ENCODE measurements at regions not wholly inside any gene's neighbourhood (a gene's known extent, or its start where the extent isn't known, plus 50 kb on each side); places are given as distances from the start of the nearest gene placed in this dataset.

DNA sequence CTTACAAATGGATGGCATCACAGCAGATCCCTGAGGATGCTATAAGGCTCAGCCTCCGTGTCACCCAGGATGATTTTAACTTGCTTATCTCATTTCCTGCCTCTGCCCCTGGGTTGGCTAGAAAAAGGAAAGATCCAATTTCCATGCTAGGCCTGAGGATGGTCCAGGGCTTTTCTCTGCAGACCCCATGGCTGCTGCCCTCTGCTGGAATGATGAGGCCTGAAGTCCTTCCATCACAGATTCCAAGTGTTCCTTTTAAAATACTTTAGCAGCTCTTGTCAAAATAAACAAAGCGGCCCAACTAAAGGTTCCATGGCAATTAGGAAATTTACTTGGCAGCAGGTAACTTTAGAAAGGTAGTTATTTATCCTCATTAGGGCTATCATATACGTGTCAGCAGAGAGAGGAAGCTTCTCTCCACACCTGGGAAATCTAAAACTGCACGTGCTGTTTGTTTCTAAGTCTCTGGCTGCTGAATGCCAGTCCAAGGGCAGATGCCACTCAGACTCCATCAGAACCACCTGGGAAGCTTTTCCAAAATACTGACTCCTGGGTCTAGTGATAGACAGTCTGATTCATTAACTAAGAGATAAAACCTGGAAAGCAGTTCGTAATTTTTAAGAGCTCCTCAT lies 401.9 kb upstream of the IL12A start:
- H3K4me3 ChIP-seq (ENCODE audit: low read depth, low read length): no peak overlapping the region
- H3K27me3 ChIP-seq (ENCODE audit: control insufficient read depth, insufficient read depth, low read length): no peaks in the 10 kb centered on the region
- H3K4me1 ChIP-seq (ENCODE audit: control insufficient read depth, insufficient read depth, low read length): no peaks in the 10 kb centered on the region
- no peak overlapping the region for H3K9ac ChIP-seq (ENCODE audit: low read depth, low read length)
- no peaks in the 10 kb centered on the region for H3K9me3 ChIP-seq (ENCODE audit: control insufficient read depth, insufficient read depth, low read length)
- H3K36me3 ChIP-seq (ENCODE audit: control insufficient read depth, insufficient read depth, low read length): no peaks in the 10 kb centered on the region

DNA sequence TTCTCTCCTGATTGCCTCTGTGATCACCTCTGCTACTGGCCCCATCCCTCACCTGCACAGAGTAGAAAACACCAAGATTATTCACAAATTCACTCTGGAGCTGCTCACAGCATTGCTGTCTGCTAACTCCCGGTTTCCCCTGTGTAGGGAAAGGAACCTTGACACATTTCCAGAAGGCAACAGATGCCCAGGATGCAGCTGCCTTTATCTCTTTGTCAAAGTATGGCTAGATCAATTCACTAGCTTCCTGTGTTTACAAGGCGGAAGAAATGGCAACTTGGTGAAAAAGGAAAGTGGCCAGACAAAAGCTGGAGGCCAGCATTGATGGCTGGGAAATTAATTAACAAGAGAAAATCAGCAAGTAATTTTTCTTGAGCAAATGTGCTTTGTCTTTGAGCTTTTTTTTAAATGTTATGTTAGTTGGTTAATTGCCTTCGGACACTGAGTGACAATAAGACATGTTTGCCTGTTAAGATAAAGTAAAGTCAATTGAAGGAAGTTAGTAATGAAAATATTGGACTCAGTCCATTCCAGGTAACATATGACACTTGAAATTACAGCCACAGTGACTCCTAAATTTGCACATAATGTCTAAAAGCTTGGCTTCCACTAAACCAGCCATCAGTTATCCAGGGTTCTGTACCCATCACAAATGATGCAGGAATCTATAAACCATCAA lies 394.6 kb upstream of the IL12A start:
- Histone ChIP-seq H3K36me3 (ENCODE audit: control insufficient read depth, insufficient read depth, low read length) (no peaks in the 10 kb centered on the region), H3K9me3 (ENCODE audit: control insufficient read depth, insufficient read depth, low read length) (no peaks in the 10 kb centered on the region), H3K9ac (ENCODE audit: low read depth, low read length) (no peak overlapping the region), H3K27me3 (ENCODE audit: control insufficient read depth, insufficient read depth, low read length) (no peaks in the 10 kb centered on the region), H3K4me1 (ENCODE audit: control insufficient read depth, insufficient read depth, low read length) (no peaks in the 10 kb centered on the region), H3K4me3 (ENCODE audit: low read depth, low read length) (no peak overlapping the region)

DNA sequence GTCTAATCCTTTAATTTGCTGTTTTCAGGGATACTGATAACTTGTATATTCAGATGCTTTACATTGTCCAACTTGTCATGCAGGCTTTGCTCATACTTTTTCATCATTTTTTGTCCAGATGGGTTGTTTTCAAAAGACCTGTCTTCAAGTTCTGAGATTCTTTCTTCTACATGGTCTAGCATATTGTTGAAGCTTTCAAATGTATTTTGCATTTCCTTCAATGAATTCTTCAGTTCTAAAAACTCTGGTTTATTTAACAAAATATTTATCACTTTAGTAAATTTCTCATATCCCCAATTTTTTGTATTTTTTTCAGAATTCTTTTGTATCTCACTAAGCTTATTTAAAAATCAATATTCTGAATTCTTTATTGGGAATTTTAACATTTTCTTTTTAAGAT lies 388.3 kb upstream of the IL12A start:
- H3K9me3 ChIP-seq (ENCODE audit: control insufficient read depth, insufficient read depth, low read length): no peaks in the 10 kb centered on the region
- H3K36me3 ChIP-seq (ENCODE audit: control insufficient read depth, insufficient read depth, low read length): no peaks in the 10 kb centered on the region
- no peaks in the 10 kb centered on the region for H3K27me3 ChIP-seq (ENCODE audit: control insufficient read depth, insufficient read depth, low read length)
- no peaks in the 10 kb centered on the region for H3K4me1 ChIP-seq (ENCODE audit: control insufficient read depth, insufficient read depth, low read length)
- no peak overlapping the region for H3K4me3 ChIP-seq (ENCODE audit: low read depth, low read length)
- no peak overlapping the region for H3K9ac ChIP-seq (ENCODE audit: low read depth, low read length)

DNA sequence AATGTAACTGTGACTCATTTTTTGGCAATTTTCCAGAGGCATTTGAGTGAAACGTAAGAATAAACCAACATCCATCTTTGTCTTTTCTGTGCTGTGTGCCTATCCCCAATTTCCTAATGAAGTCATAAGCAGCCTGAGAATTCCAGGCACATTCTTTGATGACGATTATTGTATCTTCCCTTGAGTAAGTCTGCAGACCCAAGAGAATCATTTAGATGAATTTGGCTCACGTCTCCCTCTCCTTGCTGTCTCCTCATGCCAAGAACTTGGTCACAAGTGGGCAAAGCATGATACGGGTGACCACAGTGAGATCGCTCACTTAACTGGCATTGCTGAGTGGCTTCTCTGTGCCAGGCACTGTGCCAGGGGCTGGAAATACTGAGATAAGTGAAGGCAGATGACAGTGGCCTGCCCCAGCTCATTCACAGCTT lies 384.5 kb upstream of the IL12A start:
- H3K4me3 ChIP-seq (ENCODE audit: low read depth, low read length): no peak overlapping the region
- H3K9me3 ChIP-seq (ENCODE audit: control insufficient read depth, insufficient read depth, low read length): no peaks in the 10 kb centered on the region
- no peak overlapping the region for H3K9ac ChIP-seq (ENCODE audit: low read depth, low read length)
- H3K4me1 ChIP-seq (ENCODE audit: control insufficient read depth, insufficient read depth, low read length): no peaks in the 10 kb centered on the region
- H3K36me3 ChIP-seq (ENCODE audit: control insufficient read depth, insufficient read depth, low read length): no peaks in the 10 kb centered on the region
- H3K27me3 ChIP-seq (ENCODE audit: control insufficient read depth, insufficient read depth, low read length): no peaks in the 10 kb centered on the region

DNA sequence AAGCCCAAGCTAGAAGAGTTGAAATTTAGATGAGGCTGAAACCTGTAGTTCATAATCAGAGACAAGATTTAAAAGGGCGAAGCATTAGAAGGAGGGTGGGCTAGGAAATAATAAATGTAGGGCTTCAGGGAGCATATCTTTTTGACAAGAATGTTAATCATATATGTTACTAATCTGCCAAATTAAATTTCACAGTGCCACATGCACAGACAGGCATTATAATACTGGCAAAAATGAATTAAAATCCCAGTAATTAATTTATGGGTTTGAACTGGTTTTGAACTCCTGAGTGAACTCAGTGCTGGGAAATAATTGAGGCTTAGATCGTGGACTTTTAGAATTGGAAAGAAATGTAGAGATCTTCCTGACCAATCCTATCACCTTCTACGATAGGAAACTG lies 383.5 kb upstream of the IL12A start:
- H3K27me3 ChIP-seq (ENCODE audit: control insufficient read depth, insufficient read depth, low read length): no peaks in the 10 kb centered on the region
- H3K36me3 ChIP-seq (ENCODE audit: control insufficient read depth, insufficient read depth, low read length): no peaks in the 10 kb centered on the region
- H3K9ac ChIP-seq (ENCODE audit: low read depth, low read length): no peak overlapping the region
- no peaks in the 10 kb centered on the region for H3K4me1 ChIP-seq (ENCODE audit: control insufficient read depth, insufficient read depth, low read length)
- H3K9me3 ChIP-seq (ENCODE audit: control insufficient read depth, insufficient read depth, low read length): no peaks in the 10 kb centered on the region
- no peak overlapping the region for H3K4me3 ChIP-seq (ENCODE audit: low read depth, low read length)

DNA sequence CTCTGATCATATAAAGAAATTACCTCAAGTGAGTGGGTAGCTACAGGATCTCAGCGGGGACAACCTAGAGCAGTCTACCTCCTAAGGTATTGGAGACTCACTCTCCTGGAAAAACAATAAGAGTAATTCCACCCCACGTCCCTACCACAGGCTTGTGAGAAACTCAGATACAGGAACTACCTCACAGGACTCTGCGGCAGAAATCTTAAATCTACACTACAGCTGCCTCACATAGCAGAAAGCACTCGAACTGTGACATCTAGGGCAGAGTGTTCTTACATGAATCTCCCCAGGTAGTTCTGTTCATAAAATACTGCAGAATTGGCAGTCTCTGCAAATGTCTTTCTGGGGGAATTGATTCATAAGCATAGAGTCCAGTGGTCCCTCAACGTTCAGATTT lies 382.9 kb upstream of the IL12A start:
- H3K4me3 ChIP-seq (ENCODE audit: low read depth, low read length): no peak overlapping the region
- no peaks in the 10 kb centered on the region for H3K4me1 ChIP-seq (ENCODE audit: control insufficient read depth, insufficient read depth, low read length)
- H3K27me3 ChIP-seq (ENCODE audit: control insufficient read depth, insufficient read depth, low read length): no peaks in the 10 kb centered on the region
- H3K36me3 ChIP-seq (ENCODE audit: control insufficient read depth, insufficient read depth, low read length): no peaks in the 10 kb centered on the region
- no peaks in the 10 kb centered on the region for H3K9me3 ChIP-seq (ENCODE audit: control insufficient read depth, insufficient read depth, low read length)
- H3K9ac ChIP-seq (ENCODE audit: low read depth, low read length): no peak overlapping the region

DNA sequence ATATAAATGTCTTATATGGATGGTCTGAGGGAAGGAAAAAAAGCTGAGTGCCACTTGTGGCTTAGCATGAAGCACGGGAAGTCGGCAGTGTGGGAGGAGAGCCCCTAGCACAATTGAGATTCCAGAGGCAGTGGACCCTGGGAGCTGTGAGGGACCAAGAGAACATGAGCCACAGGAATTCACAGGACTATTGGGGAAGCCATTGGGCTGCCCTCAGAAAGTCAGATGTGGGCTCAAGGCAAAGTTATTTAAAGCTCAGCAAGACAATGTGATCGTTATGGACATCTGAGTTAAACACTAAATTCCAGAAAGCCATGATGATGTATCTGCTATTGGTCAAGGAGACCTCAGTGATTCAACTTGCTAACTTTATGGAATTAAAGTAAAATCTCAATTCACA lies 380.8 kb upstream of the IL12A start:
- Histone ChIP-seq H3K27me3 (ENCODE audit: control insufficient read depth, insufficient read depth, low read length) (no peaks in the 10 kb centered on the region), H3K36me3 (ENCODE audit: control insufficient read depth, insufficient read depth, low read length) (no peaks in the 10 kb centered on the region), H3K9me3 (ENCODE audit: control insufficient read depth, insufficient read depth, low read length) (no peaks in the 10 kb centered on the region), H3K4me3 (ENCODE audit: low read depth, low read length) (no peak overlapping the region), H3K9ac (ENCODE audit: low read depth, low read length) (no peak overlapping the region), H3K4me1 (ENCODE audit: control insufficient read depth, insufficient read depth, low read length) (no peaks in the 10 kb centered on the region)

DNA sequence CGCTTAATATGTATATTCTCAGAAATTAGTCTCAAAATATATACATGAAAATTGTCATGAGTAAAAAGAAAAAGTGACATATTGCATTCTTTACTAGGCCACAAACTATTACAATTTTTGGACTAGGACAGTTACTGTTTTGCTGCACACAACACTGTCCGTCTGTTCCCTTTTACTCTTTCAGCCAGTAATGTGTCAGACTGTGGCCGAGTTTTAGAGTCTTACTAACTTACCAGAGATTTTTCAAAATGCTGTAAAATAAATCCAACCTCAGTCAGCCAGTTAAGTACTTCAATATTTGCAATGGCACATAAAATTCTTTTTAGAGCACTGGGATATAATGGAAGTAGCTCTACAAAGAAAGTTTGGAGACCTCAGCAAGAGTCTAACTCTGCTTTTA lies 380.3 kb upstream of the IL12A start:
- no peaks in the 10 kb centered on the region for H3K36me3 ChIP-seq (ENCODE audit: control insufficient read depth, insufficient read depth, low read length)

DNA sequence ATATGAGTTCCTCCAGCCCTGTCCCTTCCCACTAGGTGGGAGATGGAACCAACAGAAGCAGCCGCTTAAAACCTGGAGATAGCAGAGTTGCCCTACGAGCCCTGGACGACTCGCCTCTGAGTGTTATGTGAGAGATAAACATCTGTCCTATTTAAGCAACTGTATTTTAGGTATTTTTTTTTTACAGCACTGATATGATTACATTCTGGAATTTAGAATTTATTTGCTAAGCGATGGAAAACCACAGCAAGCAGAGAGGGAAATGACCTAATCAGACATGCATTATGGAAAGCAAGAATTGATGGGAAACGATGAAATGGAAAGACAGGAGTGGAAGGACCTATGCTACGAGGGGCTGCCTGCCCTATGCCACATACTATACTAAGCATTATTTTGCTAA lies 379.0 kb upstream of the IL12A start:
- Histone ChIP-seq H3K4me3 (ENCODE audit: low read depth, low read length) (no peak overlapping the region), H3K4me1 (ENCODE audit: control insufficient read depth, insufficient read depth, low read length) (no peaks in the 10 kb centered on the region), H3K27me3 (ENCODE audit: control insufficient read depth, insufficient read depth, low read length) (no peaks in the 10 kb centered on the region), H3K36me3 (ENCODE audit: control insufficient read depth, insufficient read depth, low read length) (no peaks in the 10 kb centered on the region), H3K9me3 (ENCODE audit: control insufficient read depth, insufficient read depth, low read length) (no peaks in the 10 kb centered on the region), H3K9ac (ENCODE audit: low read depth, low read length) (no peak overlapping the region)

More for the DNA sequence above, 380.3 kb upstream of the IL12A start:
- no peaks in the 10 kb centered on the region for H3K9me3 ChIP-seq (ENCODE audit: control insufficient read depth, insufficient read depth, low read length)
- H3K9ac ChIP-seq (ENCODE audit: low read depth, low read length): no peak overlapping the region
- H3K4me1 ChIP-seq (ENCODE audit: control insufficient read depth, insufficient read depth, low read length): no peaks in the 10 kb centered on the region
- H3K4me3 ChIP-seq (ENCODE audit: low read depth, low read length): no peak overlapping the region
- H3K27me3 ChIP-seq (ENCODE audit: control insufficient read depth, insufficient read depth, low read length): no peaks in the 10 kb centered on the region

DNA sequence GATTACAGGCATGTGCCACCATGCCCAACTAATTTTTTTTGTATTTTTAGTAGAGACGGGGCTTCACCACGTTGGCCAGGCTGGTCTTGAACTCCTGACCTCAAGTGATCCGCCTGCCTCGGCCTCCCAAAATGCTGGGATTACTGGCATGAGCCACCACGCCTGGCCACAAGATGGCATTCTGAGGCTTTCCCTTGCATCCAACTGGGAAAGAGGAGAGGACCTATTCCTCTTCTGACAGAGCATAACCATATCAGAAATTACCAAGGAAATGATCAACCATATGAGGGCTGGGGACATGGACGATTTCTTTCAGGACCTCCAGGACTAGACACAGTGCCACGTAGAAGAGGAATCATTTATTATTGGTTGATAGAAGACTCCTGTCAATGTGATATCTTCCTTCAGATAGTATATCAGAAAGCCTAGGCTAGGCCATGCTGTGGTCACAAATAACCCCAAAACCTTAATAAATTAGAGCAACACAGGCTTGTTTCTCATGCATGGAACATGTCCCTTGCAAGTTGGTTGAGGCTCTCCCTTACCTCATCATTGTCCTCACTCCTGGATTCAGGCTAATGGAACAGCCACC lies 372.3 kb upstream of the IL12A start:
- Histone ChIP-seq H3K4me1 (ENCODE audit: control insufficient read depth, insufficient read depth, low read length) (no peaks in the 10 kb centered on the region), H3K27me3 (ENCODE audit: control insufficient read depth, insufficient read depth, low read length) (no peaks in the 10 kb centered on the region), H3K36me3 (ENCODE audit: control insufficient read depth, insufficient read depth, low read length) (no peaks in the 10 kb centered on the region), H3K9ac (ENCODE audit: low read depth, low read length) (no peak overlapping the region), H3K4me3 (ENCODE audit: low read depth, low read length) (no peak overlapping the region), H3K9me3 (ENCODE audit: control insufficient read depth, insufficient read depth, low read length) (no peaks in the 10 kb centered on the region)

DNA sequence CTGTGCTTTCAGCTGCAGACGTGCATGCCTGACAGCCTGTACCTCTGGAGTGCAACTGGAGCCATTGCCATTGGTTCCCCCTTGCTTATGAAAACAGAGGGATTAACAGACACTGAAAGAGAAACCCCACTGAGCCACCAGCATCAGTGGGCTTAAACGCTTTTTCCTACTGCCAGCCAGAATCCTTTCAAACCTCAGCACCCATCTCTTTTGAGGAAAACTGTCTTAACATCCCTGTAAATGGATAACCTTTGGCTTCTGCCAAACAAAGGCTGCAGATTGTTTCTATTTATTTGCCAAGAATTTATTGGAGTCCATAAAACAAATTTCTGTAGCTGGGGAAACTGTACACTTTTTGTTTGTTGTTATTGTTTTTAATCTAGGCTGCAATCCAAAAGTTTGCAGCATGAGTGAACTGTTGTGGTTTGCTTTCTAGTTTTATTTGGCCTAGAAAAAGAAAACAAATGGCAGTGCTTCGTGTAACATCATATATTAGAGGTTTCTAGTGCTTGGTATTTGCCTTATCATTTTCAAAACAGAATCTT lies 369.2 kb upstream of the IL12A start:
- Histone ChIP-seq H3K4me1 (ENCODE audit: control insufficient read depth, insufficient read depth, low read length) (no peaks in the 10 kb centered on the region), H3K36me3 (ENCODE audit: control insufficient read depth, insufficient read depth, low read length) (no peaks in the 10 kb centered on the region), H3K27me3 (ENCODE audit: control insufficient read depth, insufficient read depth, low read length) (no peaks in the 10 kb centered on the region), H3K9me3 (ENCODE audit: control insufficient read depth, insufficient read depth, low read length) (no peaks in the 10 kb centered on the region), H3K4me3 (ENCODE audit: low read depth, low read length) (no peak overlapping the region), H3K9ac (ENCODE audit: low read depth, low read length) (no peak overlapping the region)

DNA sequence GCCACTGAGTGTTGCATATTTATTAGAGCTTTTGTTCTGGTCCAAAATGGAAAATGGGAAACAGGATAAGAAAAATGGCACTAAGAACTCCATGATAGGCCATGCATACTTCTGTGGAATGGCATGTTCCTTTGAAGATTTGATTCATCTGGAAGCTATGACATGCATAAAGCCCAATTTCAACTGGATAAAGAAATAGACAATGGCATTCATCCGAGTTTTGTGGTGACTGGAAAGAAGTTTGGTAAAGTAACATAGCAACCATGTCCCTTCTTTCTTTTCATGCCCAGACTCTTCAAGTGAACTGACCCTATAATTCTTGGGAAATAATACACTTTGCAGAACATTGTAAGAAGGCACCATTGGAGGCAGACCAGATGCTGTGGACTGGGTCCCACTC lies 368.4 kb upstream of the IL12A start:
- H3K9me3 ChIP-seq (ENCODE audit: control insufficient read depth, insufficient read depth, low read length): no peaks in the 10 kb centered on the region
- H3K9ac ChIP-seq (ENCODE audit: low read depth, low read length): no peak overlapping the region
- H3K36me3 ChIP-seq (ENCODE audit: control insufficient read depth, insufficient read depth, low read length): no peaks in the 10 kb centered on the region
- no peaks in the 10 kb centered on the region for H3K27me3 ChIP-seq (ENCODE audit: control insufficient read depth, insufficient read depth, low read length)
- no peak overlapping the region for H3K4me3 ChIP-seq (ENCODE audit: low read depth, low read length)
- H3K4me1 ChIP-seq (ENCODE audit: control insufficient read depth, insufficient read depth, low read length): no peaks in the 10 kb centered on the region
